ENCODE measurements at regions not wholly inside any gene's neighbourhood (a gene's known extent, or its start where the extent isn't known, plus 50 kb on each side); places are given as distances from the start of the nearest gene placed in this dataset.

DNA sequence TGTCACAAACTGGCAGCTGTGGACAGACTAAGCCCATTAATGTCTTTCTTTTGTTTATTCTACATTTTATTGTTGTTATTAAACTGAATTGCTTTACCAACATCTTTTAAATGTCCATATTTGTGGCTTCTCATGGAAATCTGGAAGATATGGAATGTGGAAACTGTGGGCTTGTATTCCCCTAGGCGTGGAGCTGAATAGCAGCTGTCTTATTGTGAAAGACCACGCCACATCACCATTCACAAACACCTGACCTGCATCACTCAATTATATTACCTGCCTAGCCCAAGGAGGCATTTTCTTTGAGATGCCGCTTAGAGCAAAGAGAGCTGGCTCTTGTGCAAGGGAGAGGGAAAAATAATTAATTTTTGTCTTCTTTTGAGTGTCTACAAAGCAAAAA, 96.9 kb upstream of the GPRIN3 start:
- TF ChIP-seq, protein P1, sequence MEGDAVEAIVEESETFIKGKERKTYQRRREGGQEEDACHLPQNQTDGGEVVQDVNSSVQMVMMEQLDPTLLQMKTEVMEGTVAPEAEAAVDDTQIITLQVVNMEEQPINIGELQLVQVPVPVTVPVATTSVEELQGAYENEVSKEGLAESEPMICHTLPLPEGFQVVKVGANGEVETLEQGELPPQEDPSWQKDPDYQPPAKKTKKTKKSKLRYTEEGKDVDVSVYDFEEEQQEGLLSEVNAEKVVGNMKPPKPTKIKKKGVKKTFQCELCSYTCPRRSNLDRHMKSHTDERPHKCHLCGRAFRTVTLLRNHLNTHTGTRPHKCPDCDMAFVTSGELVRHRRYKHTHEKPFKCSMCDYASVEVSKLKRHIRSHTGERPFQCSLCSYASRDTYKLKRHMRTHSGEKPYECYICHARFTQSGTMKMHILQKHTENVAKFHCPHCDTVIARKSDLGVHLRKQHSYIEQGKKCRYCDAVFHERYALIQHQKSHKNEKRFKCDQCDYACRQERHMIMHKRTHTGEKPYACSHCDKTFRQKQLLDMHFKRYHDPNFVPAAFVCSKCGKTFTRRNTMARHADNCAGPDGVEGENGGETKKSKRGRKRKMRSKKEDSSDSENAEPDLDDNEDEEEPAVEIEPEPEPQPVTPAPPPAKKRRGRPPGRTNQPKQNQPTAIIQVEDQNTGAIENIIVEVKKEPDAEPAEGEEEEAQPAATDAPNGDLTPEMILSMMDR (IDR thresholded peaks at IDR 0.05; ENCODE audit: insufficient read depth, low read length): no peak
- TF ChIP-seq SPI1 (IDR thresholded peaks at IDR 0.05; ENCODE audit: borderline replicate concordance, low read depth): no peak
- no peak for TF ChIP-seq GABPA (IDR thresholded peaks at IDR 0.05; ENCODE audit: low read depth)
- TF ChIP-seq, protein P2, sequence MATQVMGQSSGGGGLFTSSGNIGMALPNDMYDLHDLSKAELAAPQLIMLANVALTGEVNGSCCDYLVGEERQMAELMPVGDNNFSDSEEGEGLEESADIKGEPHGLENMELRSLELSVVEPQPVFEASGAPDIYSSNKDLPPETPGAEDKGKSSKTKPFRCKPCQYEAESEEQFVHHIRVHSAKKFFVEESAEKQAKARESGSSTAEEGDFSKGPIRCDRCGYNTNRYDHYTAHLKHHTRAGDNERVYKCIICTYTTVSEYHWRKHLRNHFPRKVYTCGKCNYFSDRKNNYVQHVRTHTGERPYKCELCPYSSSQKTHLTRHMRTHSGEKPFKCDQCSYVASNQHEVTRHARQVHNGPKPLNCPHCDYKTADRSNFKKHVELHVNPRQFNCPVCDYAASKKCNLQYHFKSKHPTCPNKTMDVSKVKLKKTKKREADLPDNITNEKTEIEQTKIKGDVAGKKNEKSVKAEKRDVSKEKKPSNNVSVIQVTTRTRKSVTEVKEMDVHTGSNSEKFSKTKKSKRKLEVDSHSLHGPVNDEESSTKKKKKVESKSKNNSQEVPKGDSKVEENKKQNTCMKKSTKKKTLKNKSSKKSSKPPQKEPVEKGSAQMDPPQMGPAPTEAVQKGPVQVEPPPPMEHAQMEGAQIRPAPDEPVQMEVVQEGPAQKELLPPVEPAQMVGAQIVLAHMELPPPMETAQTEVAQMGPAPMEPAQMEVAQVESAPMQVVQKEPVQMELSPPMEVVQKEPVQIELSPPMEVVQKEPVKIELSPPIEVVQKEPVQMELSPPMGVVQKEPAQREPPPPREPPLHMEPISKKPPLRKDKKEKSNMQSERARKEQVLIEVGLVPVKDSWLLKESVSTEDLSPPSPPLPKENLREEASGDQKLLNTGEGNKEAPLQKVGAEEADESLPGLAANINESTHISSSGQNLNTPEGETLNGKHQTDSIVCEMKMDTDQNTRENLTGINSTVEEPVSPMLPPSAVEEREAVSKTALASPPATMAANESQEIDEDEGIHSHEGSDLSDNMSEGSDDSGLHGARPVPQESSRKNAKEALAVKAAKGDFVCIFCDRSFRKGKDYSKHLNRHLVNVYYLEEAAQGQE (IDR thresholded peaks at IDR 0.05; ENCODE audit: insufficient replicate concordance, low read depth): no peak
- TF ChIP-seq POLR2AphosphoS5 (IDR thresholded peaks at IDR 0.05; ENCODE audit: low read depth): no peak
- H3K27ac ChIP-seq (replicated peaks): no peak overlapping the region
- no peak for DNase-seq (ENCODE audit: low read depth in 1 of 2, low spot score in 1 of 2)
- no peaks in the 10 kb centered on the region for H3K27me3 ChIP-seq (ENCODE audit: insufficient read depth, poor library complexity, severe bottlenecking)
- no peak overlapping the region for H3K4me3 ChIP-seq (replicated peaks; ENCODE audit: insufficient read depth, low read length)

DNA sequence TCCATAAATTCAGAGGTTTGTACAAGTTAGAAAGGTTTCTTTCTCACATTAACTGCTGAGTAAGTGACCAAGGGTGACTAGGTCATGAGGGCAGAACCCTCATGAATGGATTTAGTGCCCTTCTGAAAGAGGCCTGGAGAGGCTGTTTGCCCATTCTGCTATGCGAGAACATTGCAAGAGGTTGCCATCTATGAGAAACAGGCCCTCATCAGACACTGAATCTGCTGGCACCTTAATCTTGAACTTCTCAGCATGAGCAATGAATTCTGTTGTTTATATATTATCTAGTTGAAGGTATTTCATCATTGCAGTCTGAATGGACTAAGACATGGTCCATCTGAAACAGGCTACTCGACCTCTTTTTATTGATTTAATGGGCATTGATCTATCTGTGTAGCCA, 96.2 kb upstream of the GPRIN3 start:
- Histone ChIP-seq H3K27ac (replicated peaks) (no peak overlapping the region), H3K4me3 (replicated peaks; ENCODE audit: insufficient read depth, low read length) (no peak overlapping the region), H3K27me3 (ENCODE audit: insufficient read depth, poor library complexity, severe bottlenecking) (no peaks in the 10 kb centered on the region)
- TF ChIP-seq, protein P2 (IDR thresholded peaks at IDR 0.05; ENCODE audit: insufficient replicate concordance, low read depth): no peak
- TF ChIP-seq SPI1 (IDR thresholded peaks at IDR 0.05; ENCODE audit: borderline replicate concordance, low read depth) (no peak), POLR2AphosphoS5 (IDR thresholded peaks at IDR 0.05; ENCODE audit: low read depth) (no peak), GABPA (IDR thresholded peaks at IDR 0.05; ENCODE audit: low read depth) (no peak)
- TF ChIP-seq, protein P1 (IDR thresholded peaks at IDR 0.05; ENCODE audit: insufficient read depth, low read length): no peak
- no peak for DNase-seq (ENCODE audit: low read depth in 1 of 2, low spot score in 1 of 2)

DNA sequence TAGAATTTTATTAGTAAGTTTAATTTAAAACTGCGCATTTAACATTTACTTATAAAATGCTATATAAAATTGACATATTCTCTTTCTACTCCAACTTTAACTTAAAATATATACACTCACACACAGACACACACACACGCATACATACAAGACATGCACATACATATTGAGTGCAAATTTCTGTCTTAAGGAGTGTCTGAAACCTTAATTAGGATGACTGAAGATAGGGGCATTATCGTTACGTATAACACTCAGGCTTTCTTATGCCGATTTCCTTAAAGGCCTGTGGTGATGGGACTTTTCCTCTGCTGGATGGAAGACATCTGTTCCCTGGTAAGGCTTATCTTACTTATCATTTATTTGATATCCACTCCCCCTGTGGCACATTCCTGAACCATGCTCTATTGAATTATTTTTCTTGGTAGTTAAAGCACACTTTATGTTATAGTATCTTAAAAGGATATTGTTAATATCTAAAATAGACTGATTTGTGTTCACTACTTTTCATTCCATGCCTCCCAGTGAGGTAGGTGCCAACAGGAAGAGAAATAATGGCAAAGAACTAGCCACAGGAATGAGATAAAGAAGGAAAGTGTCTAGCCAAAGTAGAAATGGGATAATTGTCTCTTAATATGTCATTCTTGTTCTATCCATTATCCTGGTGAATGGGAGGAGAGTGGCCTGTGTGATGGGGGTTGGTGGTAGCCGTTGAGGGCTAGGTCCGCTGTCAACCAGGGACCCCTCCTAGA, 92.9 kb upstream of the GPRIN3 start:
- H3K27ac ChIP-seq (replicated peaks): no peak overlapping the region
- TF ChIP-seq POLR2AphosphoS5 (IDR thresholded peaks at IDR 0.05; ENCODE audit: low read depth) (no peak), SPI1 (IDR thresholded peaks at IDR 0.05; ENCODE audit: borderline replicate concordance, low read depth) (no peak), GABPA (IDR thresholded peaks at IDR 0.05; ENCODE audit: low read depth) (no peak)
- TF ChIP-seq, protein P1 (IDR thresholded peaks at IDR 0.05; ENCODE audit: insufficient read depth, low read length): no peak
- TF ChIP-seq, protein P2 (IDR thresholded peaks at IDR 0.05; ENCODE audit: insufficient replicate concordance, low read depth): no peak
- DNase-seq (ENCODE audit: low read depth in 1 of 2, low spot score in 1 of 2): no peak
- H3K4me3 ChIP-seq (replicated peaks; ENCODE audit: insufficient read depth, low read length): no peak overlapping the region
- no peaks in the 10 kb centered on the region for H3K27me3 ChIP-seq (ENCODE audit: insufficient read depth, poor library complexity, severe bottlenecking)

All from HL-60 (cell line).